Activated CD8-positive, alpha-beta T cell treated with anti-CD3 and anti-CD28 coated beads for 36 hours (primary cell): ENCODE measurements at regions not wholly inside any gene's neighbourhood (a gene's known extent, or its start where the extent isn't known, plus 50 kb on each side); places are given as distances from the start of the nearest gene placed in this dataset.

Experiments
- ATAC-seq: fragments of 200-7000 bp; cut with Tn5 transposase; one replicate; pipeline ENCODE4 v1.10.0; 2021; ENCODE audit warnings: mild to moderate bottlenecking, moderate library complexity
- CTCF ChIA-PET: fragments of 350-600 bp; sonication (Branson Sonifier 250); formaldehyde crosslinking; loops from one replicate; lab custom pipeline; 2021; ENCODE audit warnings: antibody characterized with exemption; lab: Charles Lee
- POLR2A ChIA-PET: fragments of 350-600 bp; sonication (Branson Sonifier 250); formaldehyde crosslinking; loops from one replicate; lab custom pipeline; 2021; ENCODE audit warnings: antibody characterized with exemption; lab: Charles Lee
- DNase-seq: peaks from one replicate; pipeline ENCODE4 v3.0.0-alpha.2; 2020
- H3K27ac Mint-ChIP-seq: one replicate; pipeline ENCODE4 v1.8.0; 2021; ENCODE audit warnings: mild to moderate bottlenecking, mixed read lengths
- H3K27me3 Mint-ChIP-seq: one replicate; pipeline ENCODE4 v1.8.0; 2021; ENCODE audit warnings: mixed read lengths
- H3K36me3 Mint-ChIP-seq: one replicate; pipeline ENCODE4 v1.8.0; 2021; ENCODE audit warnings: low read depth, mixed read lengths
- H3K4me1 Mint-ChIP-seq: one replicate; pipeline ENCODE4 v1.8.0; 2021; ENCODE audit warnings: low read depth, mixed read lengths
- H3K4me3 Mint-ChIP-seq: one replicate; pipeline ENCODE4 v1.8.0; 2021; ENCODE audit warnings: mild to moderate bottlenecking, moderate library complexity, mixed read lengths
- H3K9me3 Mint-ChIP-seq: one replicate; pipeline ENCODE4 v1.8.0; 2021; ENCODE audit warnings: mixed read lengths
- CTCF ChIP-seq: fragments of 200-600 bp; IDR thresholded peaks from one replicate; pipeline ENCODE4 v1.8.0; 2022; ENCODE audit warnings: antibody characterized with exemption, mild to moderate bottlenecking
- intact Hi-C: fragments of 100-400 bp; cut with micrococcal nuclease; formaldehyde crosslinking; loops from one replicate; pipeline ENCODE4 v1.10.0; 2022

- CTCF ChIA-PET, result no interaction called here
- H3K9me3 Mint-ChIP-seq, result no peaks in the 10 kb centered on the region
Observed at GRCh38 chrY:16602146-16602545, 1277.9 kb downstream of the CDY2B start.

GRCh38 chrY:16601626-16602025, 1278.4 kb downstream of the CDY2B start:
- H3K9me3 Mint-ChIP-seq, result no peaks in the 10 kb centered on the region
- no peak overlapping the region for H3K4me3 Mint-ChIP-seq
- no peaks in the 10 kb centered on the region for H3K4me1 Mint-ChIP-seq
- POLR2A ChIA-PET, result no interaction called here
- no peak overlapping the region for H3K27ac Mint-ChIP-seq
- no peak for ATAC-seq
- no peak for TF ChIP-seq CTCF
- intact Hi-C loops, result no loop called here
- no peak for DNase-seq
- CTCF ChIA-PET, result no interaction called here
- H3K36me3 Mint-ChIP-seq, result no peaks in the 10 kb centered on the region
- H3K27me3 Mint-ChIP-seq, result no peaks in the 10 kb centered on the region

More at GRCh38 chrY:16602146-16602545, 1277.9 kb downstream of the CDY2B start:
- Mint-ChIP-seq H3K36me3 (no peaks in the 10 kb centered on the region), H3K4me1 (no peaks in the 10 kb centered on the region), H3K4me3 (no peak overlapping the region), H3K27ac (no peak overlapping the region), H3K27me3 (no peaks in the 10 kb centered on the region)
- DNase-seq (no peak), ATAC-seq (no peak)
- intact Hi-C loops, result no loop called here
- POLR2A ChIA-PET, result no interaction called here
- TF ChIP-seq CTCF, result no peak

- ATAC-seq (no peak), DNase-seq (no peak)
- Mint-ChIP-seq H3K4me1 (no peaks in the 10 kb centered on the region), H3K9me3 (no peaks in the 10 kb centered on the region), H3K27me3 (no peaks in the 10 kb centered on the region), H3K27ac (no peak overlapping the region), H3K36me3 (no peaks in the 10 kb centered on the region), H3K4me3 (no peak overlapping the region)
- ChIA-PET CTCF (no interaction called here), POLR2A (no interaction called here)
- no peak for TF ChIP-seq CTCF
- intact Hi-C loops, result no loop called here
Observed at GRCh38 chrY:16572061-16572460, 1308.0 kb downstream of the CDY2B start.

GRCh38 chrY:16562491-16562890, 1317.5 kb downstream of the CDY2B start:
- no peaks in the 10 kb centered on the region for H3K36me3 Mint-ChIP-seq
- H3K27me3 Mint-ChIP-seq, result no peaks in the 10 kb centered on the region
- no peaks in the 10 kb centered on the region for H3K4me1 Mint-ChIP-seq
- no peak overlapping the region for H3K27ac Mint-ChIP-seq
- peaks cover 2% of the 10 kb centered on the region for H3K9me3 Mint-ChIP-seq
- ChIA-PET POLR2A (no interaction called here), CTCF (no interaction called here)
- H3K4me3 Mint-ChIP-seq, result no peak overlapping the region
- intact Hi-C loops, result no loop called here
- no peak for TF ChIP-seq CTCF
- DNase-seq (peak; percentile 2), ATAC-seq (no peak)

- Mint-ChIP-seq H3K27me3 (no peaks in the 10 kb centered on the region), H3K4me3 (no peak overlapping the region), H3K36me3 (no peaks in the 10 kb centered on the region), H3K4me1 (no peaks in the 10 kb centered on the region), H3K27ac (no peak overlapping the region), H3K9me3 (peaks cover 4% of the 10 kb centered on the region)
- ChIA-PET POLR2A (no interaction called here), CTCF (no interaction called here)
- no peak for ATAC-seq
- intact Hi-C loops, result no loop called here
- no peak for DNase-seq
- TF ChIP-seq CTCF, result no peak
Observed at GRCh38 chrY:16522021-16522420, 1358.0 kb downstream of the CDY2B start.
